ENCODE measurements at regions not wholly inside any gene's neighbourhood (a gene's known extent, or its start where the extent isn't known, plus 50 kb on each side); places are given as distances from the start of the nearest gene placed in this dataset.
"Not testable (repeated sequence)": the region's sequence is repeated elsewhere in the genome, so short reads cannot be mapped to it uniquely, and the experiment has no call there.

DNA sequence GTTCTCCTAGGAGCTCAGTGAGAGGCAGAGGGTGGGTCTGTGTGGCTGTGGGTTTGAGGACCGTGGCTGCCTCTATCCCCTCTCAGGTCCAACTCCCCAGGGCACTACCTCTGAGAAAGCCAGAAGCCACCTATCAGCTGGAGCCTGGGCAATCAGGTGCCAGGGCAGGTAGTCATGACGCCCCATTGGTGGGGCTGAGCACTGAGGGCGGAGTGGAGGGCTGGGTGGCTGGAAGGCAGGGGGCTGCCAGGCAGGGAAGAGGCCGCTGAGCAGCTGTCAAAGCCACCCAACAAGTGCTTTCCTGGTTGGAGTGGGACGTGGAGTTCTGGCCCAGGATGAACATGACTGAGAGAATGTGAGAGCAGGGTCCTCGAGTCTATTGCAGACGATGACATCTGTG is 164.9 kb upstream of the AJAP1 start:
- Histone ChIP-seq H3K27me3 (no peaks in the 10 kb centered on the region), H3K9me3 (no peaks in the 10 kb centered on the region), H3K4me3 (no peak overlapping the region), H3K27ac (no peak overlapping the region), H3K36me3 (ENCODE audit: low read depth, missing control alignments) (no peaks in the 10 kb centered on the region), H3K4me1 (no peaks in the 10 kb centered on the region)
- intact Hi-C loops (cut with DNase I; ENCODE audit: low total_unique reads), result no loop called here
- no peak for DNase-seq
- TF ChIP-seq POLR2A (IDR thresholded peaks at IDR 0.05), result no peak
- TF ChIP-seq, protein P1, sequence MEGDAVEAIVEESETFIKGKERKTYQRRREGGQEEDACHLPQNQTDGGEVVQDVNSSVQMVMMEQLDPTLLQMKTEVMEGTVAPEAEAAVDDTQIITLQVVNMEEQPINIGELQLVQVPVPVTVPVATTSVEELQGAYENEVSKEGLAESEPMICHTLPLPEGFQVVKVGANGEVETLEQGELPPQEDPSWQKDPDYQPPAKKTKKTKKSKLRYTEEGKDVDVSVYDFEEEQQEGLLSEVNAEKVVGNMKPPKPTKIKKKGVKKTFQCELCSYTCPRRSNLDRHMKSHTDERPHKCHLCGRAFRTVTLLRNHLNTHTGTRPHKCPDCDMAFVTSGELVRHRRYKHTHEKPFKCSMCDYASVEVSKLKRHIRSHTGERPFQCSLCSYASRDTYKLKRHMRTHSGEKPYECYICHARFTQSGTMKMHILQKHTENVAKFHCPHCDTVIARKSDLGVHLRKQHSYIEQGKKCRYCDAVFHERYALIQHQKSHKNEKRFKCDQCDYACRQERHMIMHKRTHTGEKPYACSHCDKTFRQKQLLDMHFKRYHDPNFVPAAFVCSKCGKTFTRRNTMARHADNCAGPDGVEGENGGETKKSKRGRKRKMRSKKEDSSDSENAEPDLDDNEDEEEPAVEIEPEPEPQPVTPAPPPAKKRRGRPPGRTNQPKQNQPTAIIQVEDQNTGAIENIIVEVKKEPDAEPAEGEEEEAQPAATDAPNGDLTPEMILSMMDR (IDR thresholded peaks at IDR 0.05), result no peak
- 82 to 89% methylated on average over 6 to 7 of the region's 7 CpGs for WGBS, 2 donors

DNA sequence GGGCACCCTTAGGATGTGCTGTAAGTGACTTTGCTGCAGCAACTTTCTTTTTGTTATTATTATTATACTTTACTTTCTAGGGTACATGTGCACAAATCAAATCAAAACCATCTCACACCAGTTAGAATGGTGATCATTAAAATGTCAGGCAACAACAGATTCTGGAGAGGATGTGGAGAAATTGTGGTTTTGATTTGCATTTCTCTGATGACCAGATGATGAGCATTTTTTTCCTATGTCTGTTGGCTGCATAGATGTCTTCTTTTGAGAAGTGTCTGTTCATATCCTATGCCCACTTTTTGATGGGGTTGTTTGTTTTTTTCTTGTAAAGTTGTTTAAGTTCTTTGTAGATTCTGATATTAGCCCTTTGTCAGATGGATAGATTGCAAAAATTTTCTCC is 164.4 kb upstream of the AJAP1 start:
- intact Hi-C loops (cut with DNase I; ENCODE audit: low total_unique reads); H3K4me1 ChIP-seq; H3K9me3 ChIP-seq; H3K36me3 ChIP-seq (ENCODE audit: low read depth, missing control alignments); H3K27me3 ChIP-seq; H3K4me3 ChIP-seq; H3K27ac ChIP-seq; DNase-seq: not testable (repeated sequence)

DNA sequence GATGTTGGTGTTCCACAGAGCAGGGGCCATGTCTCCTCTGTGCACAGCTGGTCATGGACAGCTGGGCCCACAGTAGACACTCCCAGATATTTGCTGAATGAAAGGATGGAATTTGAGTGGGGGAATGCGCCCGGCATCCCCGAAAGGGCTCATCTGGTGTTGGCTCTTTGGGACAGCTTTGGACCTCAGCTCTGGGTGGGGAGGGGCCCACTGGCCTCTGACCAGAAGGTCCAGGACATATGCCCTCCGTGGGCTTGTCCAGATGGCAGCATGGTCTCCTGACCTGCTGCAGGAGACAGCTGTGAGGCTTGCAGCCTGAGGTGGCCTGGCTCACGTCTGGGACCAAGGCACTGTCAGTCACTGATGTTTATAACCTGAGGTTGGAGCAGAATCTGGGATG is 160.4 kb upstream of the AJAP1 start:
- H3K9me3 ChIP-seq, result no peaks in the 10 kb centered on the region
- no peak overlapping the region for H3K4me3 ChIP-seq
- no peaks in the 10 kb centered on the region for H3K36me3 ChIP-seq (ENCODE audit: low read depth, missing control alignments)
- no peaks in the 10 kb centered on the region for H3K4me1 ChIP-seq
- intact Hi-C loops (cut with DNase I; ENCODE audit: low total_unique reads), result no loop called here
- 63 to 80% methylated on average over 4 to 5 of the region's 5 CpGs for WGBS, 2 donors
- DNase-seq, result no peak
- H3K27ac ChIP-seq, result no peak overlapping the region
- H3K27me3 ChIP-seq, result no peaks in the 10 kb centered on the region
- TF ChIP-seq POLR2A (IDR thresholded peaks at IDR 0.05), result no peak
- TF ChIP-seq, protein P1 (IDR thresholded peaks at IDR 0.05), result no peak

DNA sequence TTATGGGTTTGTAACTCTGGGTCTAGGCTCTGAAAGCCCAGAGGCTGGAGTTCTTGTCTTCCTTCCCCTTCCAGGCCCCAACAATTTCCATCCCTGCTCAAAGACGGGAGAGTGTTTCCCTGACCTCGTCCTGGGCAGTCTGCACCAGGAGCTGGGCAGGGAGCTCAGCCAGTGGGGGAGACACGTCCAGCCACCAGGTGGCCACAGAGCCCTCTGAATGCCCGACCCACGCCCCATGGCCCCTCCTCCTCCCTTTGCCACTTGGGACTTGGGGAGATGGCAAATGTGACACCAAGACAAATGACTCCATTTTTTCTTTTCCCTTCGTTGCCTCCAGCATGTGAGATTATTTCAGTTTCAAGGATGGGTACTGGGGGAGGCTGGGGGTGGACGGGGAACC is 159.9 kb upstream of the AJAP1 start:
- Histone ChIP-seq H3K4me1 (no peaks in the 10 kb centered on the region), H3K9me3 (no peaks in the 10 kb centered on the region), H3K4me3 (no peak overlapping the region), H3K27ac (no peak overlapping the region), H3K36me3 (ENCODE audit: low read depth, missing control alignments) (no peaks in the 10 kb centered on the region), H3K27me3 (no peaks in the 10 kb centered on the region)
- WGBS, 2 donors, result 55 to 76% methylated on average over 7 of the region's 7 CpGs
- no peak for TF ChIP-seq POLR2A (IDR thresholded peaks at IDR 0.05)
- TF ChIP-seq, protein P1 (IDR thresholded peaks at IDR 0.05), result no peak
- intact Hi-C loops (cut with DNase I; ENCODE audit: low total_unique reads), result no loop called here
- no peak for DNase-seq

- Histone ChIP-seq H3K36me3 (ENCODE audit: low read depth, missing control alignments) (no peaks in the 10 kb centered on the region), H3K9me3 (no peaks in the 10 kb centered on the region), H3K27me3 (no peaks in the 10 kb centered on the region), H3K4me3 (no peak overlapping the region), H3K27ac (no peak overlapping the region), H3K4me1 (no peaks in the 10 kb centered on the region)
- 78 to 83% methylated on average over 12 of the region's 12 CpGs for WGBS, 2 donors
- no peak for DNase-seq
- intact Hi-C loops (cut with DNase I; ENCODE audit: low total_unique reads), result no loop called here
- TF ChIP-seq, protein P1 (IDR thresholded peaks at IDR 0.05), result no peak
- TF ChIP-seq POLR2A (IDR thresholded peaks at IDR 0.05), result no peak
Measured at GRCh38 chr1:4495809-4496208, 158.6 kb upstream of the AJAP1 start.
